Smooth muscle cell (in vitro differentiated cells): ENCODE measurements at regions not wholly inside any gene's neighbourhood (a gene's known extent, or its start where the extent isn't known, plus 50 kb on each side); places are given as distances from the start of the nearest gene placed in this dataset.

Experiments used
- DNase-seq: peaks from one replicate; lab custom pipeline; 2025; ENCODE audit not compliant: unreplicated experiment; lab: John Stamatoyannopoulos, UW
- H2AFZ ChIP-seq: fragments of 200-600 bp; sonication (generic); 2 replicates; pipeline ENCODE4 v1.6.0; 2016; ENCODE audit warnings: antibody characterized with exemption, low read depth, mild to moderate bottlenecking
- H3F3A ChIP-seq: fragments of 200-600 bp; sonication (generic); 2 replicates; pipeline ENCODE4 v1.6.0; 2017; ENCODE audit warnings: antibody characterized with exemption, low read depth
- H3K27ac ChIP-seq: fragments of 200-600 bp; sonication (generic); 2 replicates; pipeline ENCODE4 v1.5.1; 2016; ENCODE audit warnings: low read depth, mild to moderate bottlenecking
- H3K27me3 ChIP-seq: fragments of 200-600 bp; sonication (generic); 2 replicates; pipeline ENCODE4 v1.6.1; 2016; ENCODE audit warnings: low read depth, mild to moderate bottlenecking
- H3K36me3 ChIP-seq: fragments of 200-600 bp; sonication (generic); 2 replicates; pipeline ENCODE4 v1.5.1; 2016; ENCODE audit warnings: low read depth
- H3K4me1 ChIP-seq: fragments of 200-600 bp; sonication (generic); 2 replicates; pipeline ENCODE4 v1.5.1; 2016; ENCODE audit warnings: low read depth
- H3K4me2 ChIP-seq: fragments of 200-600 bp; sonication (generic); 2 replicates; pipeline ENCODE4 v1.6.0; 2016; ENCODE audit warnings: mild to moderate bottlenecking
- H3K4me3 ChIP-seq: fragments of 200-600 bp; sonication (generic); 2 replicates; pipeline ENCODE4 v1.5.1; 2016; ENCODE audit warnings: mild to moderate bottlenecking
- H3K79me2 ChIP-seq: fragments of 200-600 bp; sonication (generic); 2 replicates; pipeline ENCODE4 v1.6.0; 2016; ENCODE audit warnings: low read depth, mild to moderate bottlenecking
- H3K9ac ChIP-seq: fragments of 200-600 bp; sonication (generic); 2 replicates; pipeline ENCODE4 v1.6.0; 2016; ENCODE audit warnings: low read depth
- H3K9me3 ChIP-seq: fragments of 200-600 bp; sonication (generic); replicated peaks from 2 replicates; pipeline ENCODE4 v1.5.1; 2016; ENCODE audit warnings: low read depth
- H4K20me1 ChIP-seq: fragments of 200-600 bp; sonication (generic); 2 replicates; pipeline ENCODE4 v1.6.0; 2016; ENCODE audit warnings: low read depth
- WGBS: methylation state at CpG from one replicate; pipeline ENCODE4 v1.1.7; 2016; ENCODE audit warnings: low lambda C conversion rate; 5-methylcytosine and 5-hydroxymethylcytosine counted together
- TF ChIP-seq, protein P1 (sequence below): fragments of 200-600 bp; sonication (generic); IDR thresholded peaks from 2 replicates; pipeline ENCODE4 v1.5.1; 2017; ENCODE audit warnings: borderline replicate concordance, mild to moderate bottlenecking, antibody characterized with exemption; ENCODE audit not compliant: insufficient read depth, poor library complexity, severe bottlenecking

DNA sequence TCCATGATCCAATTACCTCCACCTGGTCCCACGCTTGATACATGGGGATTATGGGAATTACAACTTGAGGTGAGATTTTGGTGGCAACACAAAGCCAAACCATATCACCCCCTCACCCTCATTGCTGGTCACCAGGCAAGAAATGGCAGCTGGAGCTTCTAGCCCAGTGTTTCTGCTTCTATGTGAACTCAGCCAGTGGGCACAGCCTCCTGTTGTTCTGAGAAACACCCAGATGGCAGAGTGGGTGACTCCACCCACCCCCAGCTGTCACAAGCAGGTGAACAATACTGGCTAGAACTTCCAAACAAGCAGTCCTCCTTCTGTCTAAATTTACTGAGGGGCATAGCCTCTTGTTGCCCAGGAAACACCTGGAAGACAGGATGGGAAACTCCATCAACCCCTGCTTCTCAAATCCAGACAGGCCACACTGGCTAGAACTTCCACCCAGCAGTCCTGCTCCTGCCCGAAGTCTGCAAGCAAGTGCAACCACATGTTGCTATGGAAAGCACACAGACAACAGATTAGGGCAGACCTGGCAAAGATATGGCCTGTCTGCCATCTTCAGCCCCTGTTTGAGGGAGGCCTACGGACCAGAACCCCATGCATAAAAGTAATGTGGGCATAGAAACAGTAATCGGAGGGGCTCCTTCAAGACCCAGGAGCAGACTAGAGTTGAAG, 114.1 kb downstream of the DTWD1 start:
- 94% methylated on average over 4 of the region's 4 CpGs for WGBS
- no peak overlapping the region for H2AFZ ChIP-seq
- H3K27me3 ChIP-seq: no peaks in the 10 kb centered on the region

DNA sequence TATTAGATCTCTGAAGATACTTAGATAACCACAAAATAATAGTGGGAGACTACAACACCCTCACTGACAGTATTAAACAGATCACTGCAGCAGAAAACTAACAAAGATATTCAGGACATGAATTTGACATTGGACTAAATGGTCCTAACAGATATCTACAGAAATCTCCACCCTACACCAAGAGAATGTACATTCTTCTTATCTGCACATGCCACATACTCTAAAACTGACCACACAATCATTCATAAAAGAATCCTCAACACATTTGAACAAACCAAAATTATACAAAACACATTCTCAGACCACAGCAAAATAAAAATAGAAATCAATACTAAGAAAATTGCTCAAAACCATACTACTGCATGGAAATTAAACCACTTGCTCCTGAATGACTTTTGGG, 116.3 kb downstream of the DTWD1 start:
- H3K36me3 ChIP-seq: no peaks in the 10 kb centered on the region
- no peaks in the 10 kb centered on the region for H3K27me3 ChIP-seq
- H3K4me3 ChIP-seq: no peak overlapping the region
- no peak overlapping the region for H3K9ac ChIP-seq
- H2AFZ ChIP-seq: no peak overlapping the region
- no peaks in the 10 kb centered on the region for H3K79me2 ChIP-seq
- no peak overlapping the region for H3K4me2 ChIP-seq
- no peak overlapping the region for H3K27ac ChIP-seq
- no peaks in the 10 kb centered on the region for H4K20me1 ChIP-seq
- H3K4me1 ChIP-seq: no peaks in the 10 kb centered on the region
- TF ChIP-seq, protein P1, sequence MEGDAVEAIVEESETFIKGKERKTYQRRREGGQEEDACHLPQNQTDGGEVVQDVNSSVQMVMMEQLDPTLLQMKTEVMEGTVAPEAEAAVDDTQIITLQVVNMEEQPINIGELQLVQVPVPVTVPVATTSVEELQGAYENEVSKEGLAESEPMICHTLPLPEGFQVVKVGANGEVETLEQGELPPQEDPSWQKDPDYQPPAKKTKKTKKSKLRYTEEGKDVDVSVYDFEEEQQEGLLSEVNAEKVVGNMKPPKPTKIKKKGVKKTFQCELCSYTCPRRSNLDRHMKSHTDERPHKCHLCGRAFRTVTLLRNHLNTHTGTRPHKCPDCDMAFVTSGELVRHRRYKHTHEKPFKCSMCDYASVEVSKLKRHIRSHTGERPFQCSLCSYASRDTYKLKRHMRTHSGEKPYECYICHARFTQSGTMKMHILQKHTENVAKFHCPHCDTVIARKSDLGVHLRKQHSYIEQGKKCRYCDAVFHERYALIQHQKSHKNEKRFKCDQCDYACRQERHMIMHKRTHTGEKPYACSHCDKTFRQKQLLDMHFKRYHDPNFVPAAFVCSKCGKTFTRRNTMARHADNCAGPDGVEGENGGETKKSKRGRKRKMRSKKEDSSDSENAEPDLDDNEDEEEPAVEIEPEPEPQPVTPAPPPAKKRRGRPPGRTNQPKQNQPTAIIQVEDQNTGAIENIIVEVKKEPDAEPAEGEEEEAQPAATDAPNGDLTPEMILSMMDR: no peak
- DNase-seq: no peak
- H3F3A ChIP-seq: no peaks in the 10 kb centered on the region
- H3K9me3 ChIP-seq: no peaks in the 10 kb centered on the region

More for the DNA sequence above, 114.1 kb downstream of the DTWD1 start:
- H3K4me1 ChIP-seq: no peaks in the 10 kb centered on the region
- no peak overlapping the region for H3K9ac ChIP-seq
- no peaks in the 10 kb centered on the region for H3F3A ChIP-seq
- H3K36me3 ChIP-seq: no peaks in the 10 kb centered on the region
- H3K4me3 ChIP-seq: no peak overlapping the region
- no peaks in the 10 kb centered on the region for H4K20me1 ChIP-seq
- H3K9me3 ChIP-seq: no peaks in the 10 kb centered on the region
- no peak overlapping the region for H3K27ac ChIP-seq
- TF ChIP-seq, protein P1: no peak
- no peaks in the 10 kb centered on the region for H3K79me2 ChIP-seq
- H3K4me2 ChIP-seq: no peak overlapping the region
- no peak for DNase-seq

- no peaks in the 10 kb centered on the region for H3K36me3 ChIP-seq
- no peaks in the 10 kb centered on the region for H4K20me1 ChIP-seq
- H3K27me3 ChIP-seq: no peaks in the 10 kb centered on the region
- H3F3A ChIP-seq: no peaks in the 10 kb centered on the region
- TF ChIP-seq, protein P1: no peak
- no peak for DNase-seq
- no peak overlapping the region for H3K9ac ChIP-seq
- no peak overlapping the region for H3K4me2 ChIP-seq
- H3K4me1 ChIP-seq: no peaks in the 10 kb centered on the region
- no peak overlapping the region for H3K4me3 ChIP-seq
- no peak overlapping the region for H3K27ac ChIP-seq
- H3K79me2 ChIP-seq: no peaks in the 10 kb centered on the region
- no peaks in the 10 kb centered on the region for H3K9me3 ChIP-seq
- no peak overlapping the region for H2AFZ ChIP-seq
Observed at GRCh38 chr15:49741712-49742111, 120.9 kb downstream of the DTWD1 start.

DNA sequence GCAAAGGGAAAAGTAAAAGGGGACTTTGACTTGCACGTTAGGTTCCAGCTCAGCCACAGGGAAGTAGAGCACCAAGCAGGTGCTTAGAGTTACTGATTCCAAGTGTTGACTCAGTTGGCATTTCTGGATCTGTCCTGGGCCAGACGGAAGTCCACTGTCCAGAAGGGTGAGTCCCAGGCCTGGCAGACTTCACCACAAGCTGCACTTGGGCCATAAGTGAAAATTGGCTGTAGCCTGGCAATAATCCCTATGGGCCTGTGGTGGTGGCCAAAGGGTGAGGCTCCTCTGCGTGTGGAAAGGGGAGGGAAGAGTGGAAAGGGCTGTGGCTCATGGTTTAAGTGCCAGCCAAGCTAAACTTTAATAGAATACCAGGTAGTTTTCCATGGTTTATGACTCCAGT, 121.5 kb downstream of the DTWD1 start:
- Histone ChIP-seq H3F3A (no peaks in the 10 kb centered on the region), H3K4me2 (no peak overlapping the region), H3K4me3 (no peak overlapping the region), H4K20me1 (no peaks in the 10 kb centered on the region), H3K27ac (no peak overlapping the region), H3K4me1 (no peaks in the 10 kb centered on the region), H3K9me3 (no peaks in the 10 kb centered on the region), H3K9ac (no peak overlapping the region), H3K36me3 (no peaks in the 10 kb centered on the region), H2AFZ (no peak overlapping the region), H3K79me2 (no peaks in the 10 kb centered on the region), H3K27me3 (no peaks in the 10 kb centered on the region)
- 95% methylated on average over 3 of the region's 3 CpGs for WGBS
- TF ChIP-seq, protein P1: no peak
- no peak for DNase-seq
